ENCODE measurements at regions not wholly inside any gene's neighbourhood (a gene's known extent, or its start where the extent isn't known, plus 50 kb on each side); places are given as distances from the start of the nearest gene placed in this dataset.
"Not testable (repeated sequence)": the region's sequence is repeated elsewhere in the genome, so short reads cannot be mapped to it uniquely, and the experiment has no call there.

DNA sequence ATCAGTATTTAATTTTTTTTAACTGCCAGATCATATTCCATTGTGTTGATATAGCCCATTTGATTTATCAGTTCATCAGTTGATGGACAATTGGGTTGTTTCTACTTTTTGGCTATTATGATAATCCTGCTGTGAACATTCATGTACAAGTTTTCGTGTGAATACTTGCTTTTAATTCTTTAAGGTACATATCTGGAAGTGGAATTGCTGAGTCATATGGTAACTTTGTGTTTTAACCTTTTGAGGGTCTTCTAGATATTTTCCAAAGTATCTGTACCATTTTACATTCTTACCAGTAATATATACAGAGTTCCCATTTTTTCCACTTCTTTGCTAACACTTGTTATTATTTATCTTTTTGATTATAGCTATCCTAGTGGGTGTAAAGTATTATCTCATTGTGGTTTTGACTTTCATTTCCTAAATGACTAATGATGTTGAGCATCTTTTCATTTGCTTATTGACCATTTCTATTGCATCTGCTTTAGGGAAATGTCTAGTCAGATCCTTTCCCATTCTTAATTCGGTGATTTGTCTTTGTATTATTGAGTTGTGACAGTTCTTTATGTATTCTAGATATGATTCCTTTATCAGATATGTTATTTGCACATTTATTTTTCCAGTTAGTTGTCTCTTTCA, 75.2 kb upstream of the NUDT6 start:
- Histone ChIP-seq H3K4me1 (no peaks in the 10 kb centered on the region), H3K36me3 (no peaks in the 10 kb centered on the region), H3K9me3 (no peaks in the 10 kb centered on the region), H3K27ac (no peak overlapping the region), H3K4me3 (no peak overlapping the region), H3K27me3 (no peaks in the 10 kb centered on the region)
- intact Hi-C loops (cut with DNase I; ENCODE audit: low total_unique reads): no loop called here
- TF ChIP-seq CTCF (IDR thresholded peaks at IDR 0.05): no peak
- DNase-seq: no peak

GRCh38 chr4:123004079-123004478, 81.7 kb upstream of the NUDT6 start:
- H3K4me1 ChIP-seq; H3K36me3 ChIP-seq; H3K9me3 ChIP-seq; intact Hi-C loops (cut with DNase I; ENCODE audit: low total_unique reads); H3K27me3 ChIP-seq; H3K4me3 ChIP-seq; H3K27ac ChIP-seq; DNase-seq: not testable (repeated sequence)

GRCh38 chr4:123005126-123005525, 82.7 kb upstream of the NUDT6 start:
- H3K9me3 ChIP-seq; H3K27ac ChIP-seq; H3K36me3 ChIP-seq; intact Hi-C loops (cut with DNase I; ENCODE audit: low total_unique reads); H3K4me1 ChIP-seq; H3K27me3 ChIP-seq; DNase-seq; H3K4me3 ChIP-seq: not testable (repeated sequence)

DNA sequence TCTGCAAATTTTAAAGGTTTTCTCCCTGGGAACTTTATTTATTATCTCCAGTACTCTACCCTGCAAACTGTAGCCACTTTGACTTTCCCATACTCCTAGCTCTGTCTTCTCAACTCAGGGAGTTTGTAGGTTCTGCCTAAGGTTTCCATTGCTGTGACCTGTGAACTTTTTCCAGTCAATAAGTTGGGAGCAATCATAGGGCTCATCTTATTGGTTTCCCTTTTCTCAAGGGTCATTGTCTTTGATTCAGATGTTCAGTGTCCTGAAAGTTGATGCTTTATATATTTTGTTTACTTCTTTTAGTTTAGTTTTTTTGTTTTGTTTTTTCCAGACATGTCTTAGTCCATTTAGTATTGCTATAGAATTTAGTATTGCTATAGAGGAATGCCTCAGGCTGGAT, 85.3 kb upstream of the NUDT6 start:
- TF ChIP-seq CTCF (IDR thresholded peaks at IDR 0.05): no peak
- no peak overlapping the region for H3K27ac ChIP-seq
- intact Hi-C loops (cut with DNase I; ENCODE audit: low total_unique reads): no loop called here
- H3K27me3 ChIP-seq: no peaks in the 10 kb centered on the region
- no peak for DNase-seq
- H3K36me3 ChIP-seq: peaks cover 0 to 8% (median 0%) of the 10 kb centered on the region in 3 donors
- no peak overlapping the region for H3K4me3 ChIP-seq
- no peaks in the 10 kb centered on the region for H3K9me3 ChIP-seq
- H3K4me1 ChIP-seq: no peaks in the 10 kb centered on the region

GRCh38 chr4:123012416-123012815, 90.0 kb upstream of the NUDT6 start:
- H3K9me3 ChIP-seq; intact Hi-C loops (cut with DNase I; ENCODE audit: low total_unique reads); H3K36me3 ChIP-seq; H3K27me3 ChIP-seq; H3K4me3 ChIP-seq; DNase-seq; H3K27ac ChIP-seq; H3K4me1 ChIP-seq: not testable (repeated sequence)

- intact Hi-C loops (cut with DNase I; ENCODE audit: low total_unique reads): no loop called here
- peaks cover 0 to 10% (median 7%) of the 10 kb centered on the region in 4 donors for H3K4me1 ChIP-seq
- H3K4me3 ChIP-seq: no peak overlapping the region
- no peaks in the 10 kb centered on the region for H3K27me3 ChIP-seq
- TF ChIP-seq CTCF (IDR thresholded peaks at IDR 0.05): no peak
- H3K36me3 ChIP-seq: no peaks in the 10 kb centered on the region
- H3K27ac ChIP-seq: no peak overlapping the region
- no peaks in the 10 kb centered on the region for H3K9me3 ChIP-seq
- no peak for DNase-seq
These were observed 91.6 kb upstream of the NUDT6 start for GRCh38 chr4:123014038-123014437.

DNA sequence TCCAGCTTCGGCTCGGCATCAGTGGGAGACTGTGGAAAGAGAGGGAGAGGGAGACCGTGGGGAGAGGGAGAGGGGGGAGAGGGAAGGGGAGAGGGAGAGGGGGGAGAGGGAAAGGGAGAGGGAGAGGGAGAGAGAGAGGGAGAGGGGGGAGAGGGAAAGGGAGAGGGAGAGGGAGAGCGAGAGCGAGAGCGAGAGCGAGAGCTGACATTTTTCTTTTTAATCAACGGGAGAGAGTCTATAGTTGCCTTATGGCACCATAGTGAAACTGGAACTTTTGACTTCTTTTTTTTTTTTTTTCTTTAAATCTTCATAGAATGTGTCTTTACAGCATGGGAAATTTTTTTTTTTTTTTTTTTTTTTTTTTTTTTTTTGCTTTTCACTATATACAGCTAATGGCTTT, 94.7 kb upstream of the NUDT6 start:
- Histone ChIP-seq H3K4me1 (peaks cover 0 to 10% (median 7%) of the 10 kb centered on the region in 4 donors), H3K27me3 (no peaks in the 10 kb centered on the region), H3K4me3 (no peak overlapping the region), H3K27ac (no peak overlapping the region), H3K9me3 (no peaks in the 10 kb centered on the region), H3K36me3 (no peaks in the 10 kb centered on the region)
- no peak for TF ChIP-seq CTCF (IDR thresholded peaks at IDR 0.05)
- intact Hi-C loops (cut with DNase I; ENCODE audit: low total_unique reads): no loop called here
- DNase-seq: no peak
